Naive thymus-derived CD4-positive, alpha-beta T cell (primary cell): ENCODE measurements at regions not wholly inside any gene's neighbourhood (a gene's known extent, or its start where the extent isn't known, plus 50 kb on each side); places are given as distances from the start of the nearest gene placed in this dataset.

Experiments
- ATAC-seq: fragments of 150-1000 bp; cut with Tn5 transposase; 2 replicates; pipeline ENCODE4 v1.10.0; 2021; ENCODE audit warnings: mild to moderate bottlenecking, moderate library complexity
- CTCF ChIA-PET: fragments of 350-600 bp; sonication (Branson Sonifier 250); formaldehyde crosslinking; loops from one replicate; lab custom pipeline; 2021; ENCODE audit warnings: antibody characterized with exemption; lab: Charles Lee
- POLR2A ChIA-PET: fragments of 350-600 bp; sonication (Branson Sonifier 250); formaldehyde crosslinking; loops from one replicate; lab custom pipeline; 2021; ENCODE audit warnings: antibody characterized with exemption, inconsistent platforms; lab: Charles Lee
- DNase-seq, 9 donors: peaks; one replicate each; pipeline versions ENCODE4 v3.0.0 to v3.0.0-alpha.2; 2020 to 2022; ENCODE audit warnings: mixed read lengths in 1 of 9
- H3K27ac ChIP-seq: one replicate; pipeline ENCODE4 v1.7.0; 2013; ENCODE audit warnings: mild to moderate bottlenecking, low read depth, low read length, moderate library complexity
- H3K27me3 ChIP-seq, 2 donors: one replicate each; pipeline ENCODE4 v1.7.0; 2013; ENCODE audit warnings: low read length in 2 of 2, mild to moderate bottlenecking in 2 of 2, moderate library complexity in 2 of 2; ENCODE audit not compliant: control insufficient read depth in 2 of 2, insufficient read depth in 2 of 2
- H3K36me3 ChIP-seq, 3 experiments: 1 replicate in 2 of 3; 2 replicates in 1 of 3; pipeline ENCODE4 v1.7.0; 2013; ENCODE audit warnings: low read length in 3 of 3, mild to moderate bottlenecking in 3 of 3, moderate library complexity in 1 of 3; ENCODE audit not compliant: insufficient read depth in 3 of 3, control insufficient read depth in 2 of 3
- H3K4me1 ChIP-seq, 2 donors: one replicate each; pipeline ENCODE4 v1.7.0; 2013; ENCODE audit warnings: low read length in 2 of 2, mild to moderate bottlenecking in 2 of 2, moderate library complexity in 1 of 2; ENCODE audit not compliant: control insufficient read depth in 2 of 2, insufficient read depth in 2 of 2
- H3K4me3 ChIP-seq: 2 replicates; pipeline ENCODE4 v1.7.0; 2013; ENCODE audit warnings: mild to moderate bottlenecking, low read length
- H3K9me3 ChIP-seq, 3 experiments: 1 replicate in 2 of 3; 2 replicates in 1 of 3; pipeline ENCODE4 v1.7.0; 2013; ENCODE audit warnings: low read length in 3 of 3; ENCODE audit not compliant: control insufficient read depth in 2 of 3
- H3K27ac Mint-ChIP-seq, 9 donors: one replicate each; pipeline ENCODE4 v1.8.0; 2020 to 2022; ENCODE audit warnings: mixed read lengths in 9 of 9, mild to moderate bottlenecking in 8 of 9, moderate library complexity in 5 of 9, inconsistent platforms in 2 of 9
- H3K27me3 Mint-ChIP-seq, 5 donors: one replicate each; pipeline ENCODE4 v1.8.0; 2021 to 2022; ENCODE audit warnings: mixed read lengths in 5 of 5, mild to moderate bottlenecking in 1 of 5
- H3K36me3 Mint-ChIP-seq, 5 donors: one replicate each; pipeline ENCODE4 v1.8.0; 2020 to 2022; ENCODE audit warnings: mixed read lengths in 5 of 5, mild to moderate bottlenecking in 3 of 5, inconsistent platforms in 1 of 5
- H3K4me1 Mint-ChIP-seq, 7 donors: one replicate each; pipeline ENCODE4 v1.8.0; 2020 to 2022; ENCODE audit warnings: mixed read lengths in 7 of 7, mild to moderate bottlenecking in 3 of 7, inconsistent platforms in 1 of 7
- H3K4me3 Mint-ChIP-seq, 10 donors: one replicate each; pipeline ENCODE4 v1.8.0; 2020 to 2022; ENCODE audit warnings: mild to moderate bottlenecking in 10 of 10, mixed read lengths in 10 of 10, moderate library complexity in 6 of 10, inconsistent platforms in 2 of 10
- H3K9me3 Mint-ChIP-seq, 11 donors: one replicate each; pipeline ENCODE4 v1.8.0; 2020 to 2022; ENCODE audit warnings: mixed read lengths in 11 of 11, mild to moderate bottlenecking in 4 of 11, inconsistent platforms in 1 of 11, moderate library complexity in 1 of 11
- intact Hi-C, 2 donors: fragments of 100-400 bp; cut with micrococcal nuclease; formaldehyde crosslinking; loops; one replicate each; pipeline ENCODE4 v1.15.1; 2023

- no peak overlapping the region for H3K4me3 ChIP-seq
These were observed 60.8 kb upstream of the MED13L start for GRCh38 chr12:116338064-116338846.

GRCh38 chr12:116339062-116339461, 61.6 kb upstream of the MED13L start:
- CTCF ChIA-PET: no interaction called here
- H3K36me3 ChIP-seq: no peaks in the 10 kb centered on the region
- no peak overlapping the region for H3K27ac Mint-ChIP-seq
- H3K9me3 Mint-ChIP-seq: peaks cover 0 to 8% (median 0%) of the 10 kb centered on the region in 11 donors
- no peak overlapping the region for H3K4me3 Mint-ChIP-seq
- DNase-seq: no peak
- H3K9me3 ChIP-seq: no peaks in the 10 kb centered on the region
- no peaks in the 10 kb centered on the region for H3K4me1 ChIP-seq
- ATAC-seq: no peak
- H3K27ac ChIP-seq: no peak overlapping the region
- H3K4me3 ChIP-seq: no peak overlapping the region
- intact Hi-C loops: no loop called here
- POLR2A ChIA-PET: no interaction called here
- H3K27me3 ChIP-seq: no peaks in the 10 kb centered on the region
- peaks cover 0 to 2% (median 0%) of the 10 kb centered on the region in 5 donors for H3K36me3 Mint-ChIP-seq
- peaks cover 0 to 3% (median 0%) of the 10 kb centered on the region in 5 donors for H3K27me3 Mint-ChIP-seq
- H3K4me1 Mint-ChIP-seq: peaks cover 0 to 4% (median 0%) of the 10 kb centered on the region in 7 donors

More at GRCh38 chr12:116338064-116338846, 60.8 kb upstream of the MED13L start:
- Histone ChIP-seq H3K9me3 (no peaks in the 10 kb centered on the region), H3K4me1 (no peaks in the 10 kb centered on the region), H3K27me3 (no peaks in the 10 kb centered on the region), H3K27ac (no peak overlapping the region), H3K36me3 (no peaks in the 10 kb centered on the region)
- no peak for DNase-seq
- ChIA-PET POLR2A (no interaction called here), CTCF (no interaction called here)
- Mint-ChIP-seq H3K4me3 (no peak overlapping the region), H3K9me3 (peaks cover 0 to 6% (median 0%) of the 10 kb centered on the region in 11 donors), H3K27me3 (peaks cover 0 to 4% (median 0%) of the 10 kb centered on the region in 5 donors), H3K27ac (no peak overlapping the region), H3K4me1 (peaks cover 0 to 4% (median 0%) of the 10 kb centered on the region in 7 donors), H3K36me3 (peaks cover 0 to 2% (median 0%) of the 10 kb centered on the region in 5 donors)
- ATAC-seq: no peak
- intact Hi-C loops: no loop called here

- intact Hi-C loops: no loop called here
- H3K27ac Mint-ChIP-seq: no peak overlapping the region
- Histone ChIP-seq H3K36me3 (no peaks in the 10 kb centered on the region), H3K4me3 (no peak overlapping the region), H3K27ac (no peak overlapping the region), H3K9me3 (no peaks in the 10 kb centered on the region), H3K27me3 (no peaks in the 10 kb centered on the region), H3K4me1 (no peaks in the 10 kb centered on the region)
- no peak overlapping the region for H3K4me3 Mint-ChIP-seq
- H3K27me3 Mint-ChIP-seq: no peaks in the 10 kb centered on the region
- peaks cover 0 to 11% (median 0%) of the 10 kb centered on the region in 11 donors for H3K9me3 Mint-ChIP-seq
- peaks cover 0 to 3% (median 0%) of the 10 kb centered on the region in 5 donors for H3K36me3 Mint-ChIP-seq
- ATAC-seq: no peak
- no peak for DNase-seq
- peaks cover 0 to 4% (median 0%) of the 10 kb centered on the region in 7 donors for H3K4me1 Mint-ChIP-seq
- ChIA-PET CTCF (no interaction called here), POLR2A (no interaction called here)
These were observed 62.4 kb upstream of the MED13L start for GRCh38 chr12:116339800-116340371.

GRCh38 chr12:116343331-116343884, 65.9 kb upstream of the MED13L start:
- ChIA-PET POLR2A (interaction anchor here (0.6 kb wide), 1 partner anchor 77 kb away, joined by 3 read pairs; no protein-coding TSS in a partner anchor), CTCF (no interaction called here)
- Mint-ChIP-seq H3K4me1 (no peaks in the 10 kb centered on the region), H3K27me3 (peaks cover 0 to 10% (median 0%) of the 10 kb centered on the region in 5 donors), H3K36me3 (peaks cover 0 to 3% (median 0%) of the 10 kb centered on the region in 5 donors), H3K27ac (no peak overlapping the region), H3K9me3 (peaks cover 0 to 11% (median 0%) of the 10 kb centered on the region in 11 donors), H3K4me3 (no peak overlapping the region)
- Histone ChIP-seq H3K4me3 (no peak overlapping the region), H3K27ac (no peak overlapping the region), H3K27me3 (no peaks in the 10 kb centered on the region), H3K9me3 (no peaks in the 10 kb centered on the region), H3K36me3 (no peaks in the 10 kb centered on the region), H3K4me1 (no peaks in the 10 kb centered on the region)
- no peak for ATAC-seq
- intact Hi-C loops: no loop called here
- no peak for DNase-seq

GRCh38 chr12:116346222-116346621, 68.7 kb upstream of the MED13L start:
- peaks cover 0 to 12% (median 0%) of the 10 kb centered on the region in 5 donors for H3K27me3 Mint-ChIP-seq
- intact Hi-C loops: no loop called here
- peaks cover 0 to 5% (median 0%) of the 10 kb centered on the region in 7 donors for H3K4me1 Mint-ChIP-seq

GRCh38 chr12:116346741-116347140, 69.2 kb upstream of the MED13L start:
- no peak for DNase-seq
- H3K9me3 ChIP-seq: no peaks in the 10 kb centered on the region
- Mint-ChIP-seq H3K36me3 (peaks cover 0 to 3% (median 0%) of the 10 kb centered on the region in 5 donors), H3K27me3 (peaks cover 0 to 12% (median 0%) of the 10 kb centered on the region in 5 donors), H3K4me1 (peaks cover 0 to 5% (median 0%) of the 10 kb centered on the region in 7 donors), H3K4me3 (no peak overlapping the region), H3K9me3 (peaks cover 0 to 9% (median 0%) of the 10 kb centered on the region in 11 donors), H3K27ac (no peak overlapping the region)
- no peak overlapping the region for H3K27ac ChIP-seq
- no peak for ATAC-seq
- intact Hi-C loops: no loop called here
- H3K4me3 ChIP-seq: no peak overlapping the region
- no peaks in the 10 kb centered on the region for H3K4me1 ChIP-seq
- H3K36me3 ChIP-seq: no peaks in the 10 kb centered on the region
- H3K27me3 ChIP-seq: no peaks in the 10 kb centered on the region
- CTCF ChIA-PET: no interaction called here
- POLR2A ChIA-PET: no interaction called here

More at GRCh38 chr12:116346222-116346621, 68.7 kb upstream of the MED13L start:
- Histone ChIP-seq H3K27ac (no peak overlapping the region), H3K27me3 (no peaks in the 10 kb centered on the region), H3K9me3 (no peaks in the 10 kb centered on the region), H3K4me1 (no peaks in the 10 kb centered on the region), H3K36me3 (no peaks in the 10 kb centered on the region), H3K4me3 (no peak overlapping the region)
- Mint-ChIP-seq H3K4me3 (no peak overlapping the region), H3K9me3 (peaks cover 0 to 9% (median 0%) of the 10 kb centered on the region in 11 donors), H3K27ac (no peak overlapping the region), H3K36me3 (peaks cover 0 to 3% (median 0%) of the 10 kb centered on the region in 5 donors)
- no peak for ATAC-seq
- no peak for DNase-seq
- ChIA-PET CTCF (no interaction called here), POLR2A (no interaction called here)
